Stimulated activated CD4-positive, alpha-beta T cell treated with anti-CD3 and anti-CD28 coated beads, Interleukin-1b, Interleukin-23, amount 100 ng/mL, for 1 hour (primary cell): ENCODE measurements at regions not wholly inside any gene's neighbourhood (a gene's known extent, or its start where the extent isn't known, plus 50 kb on each side); places are given as distances from the start of the nearest gene placed in this dataset.
"Not testable (repeated sequence)": the region's sequence is repeated elsewhere in the genome, so short reads cannot be mapped to it uniquely, and the experiment has no call there.

Source experiments
- DNase-seq, 2 donors: peaks; one replicate each; pipeline ENCODE4 v3.0.0-alpha.2; 2020; ENCODE audit warnings: low read depth in 2 of 2

DNA sequence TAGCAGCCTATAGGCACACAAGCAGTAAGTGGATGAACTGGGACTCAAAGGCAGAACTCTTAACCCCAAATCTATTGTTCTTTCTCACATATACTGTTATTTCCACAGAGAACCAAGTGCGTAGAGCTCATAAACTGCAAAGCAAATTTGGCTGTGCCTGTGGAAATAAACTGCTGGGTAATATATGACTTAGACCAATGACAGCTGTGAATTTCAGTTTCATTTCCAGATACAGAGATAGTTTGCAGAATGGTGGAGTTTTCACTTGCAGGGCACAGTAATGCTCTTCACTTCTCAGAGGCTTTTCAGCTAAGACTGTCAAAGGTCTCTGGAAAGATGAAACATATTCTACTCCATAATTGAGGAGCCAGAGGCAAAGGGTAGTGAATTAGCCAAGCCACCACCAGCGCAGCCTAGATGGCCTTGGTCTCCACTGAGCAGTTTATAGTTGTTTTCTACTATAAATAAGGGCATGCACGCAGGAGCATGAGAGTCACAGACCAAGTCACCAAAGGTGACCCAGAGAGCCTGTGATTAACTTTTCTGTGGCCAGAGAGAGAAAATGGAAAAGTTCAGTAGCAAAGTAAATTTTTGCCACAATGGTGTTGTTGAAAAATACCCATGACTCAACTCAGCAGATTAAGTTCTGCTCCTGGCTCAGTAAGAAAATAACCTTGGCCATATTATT lies 180.7 kb upstream of the GRM7 start:
- no peak for DNase-seq

DNA sequence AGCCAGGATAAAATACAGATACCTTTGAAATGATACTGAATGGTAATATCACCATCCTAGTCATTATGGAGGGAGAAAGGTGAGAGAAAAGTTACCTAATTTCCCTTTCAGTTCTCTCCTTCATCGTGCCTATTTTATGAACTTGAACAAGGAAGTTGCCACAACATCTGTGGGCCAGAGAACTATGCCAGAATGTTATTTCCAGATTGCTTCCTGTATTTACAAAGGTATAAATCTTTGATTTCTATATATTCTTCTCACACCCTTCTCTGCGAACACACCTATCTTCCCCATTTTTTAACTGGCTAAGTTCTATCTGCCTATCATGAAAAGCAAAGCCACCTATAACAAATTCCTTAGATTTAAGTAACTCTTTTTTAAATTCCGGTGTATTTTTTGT lies 163.6 kb upstream of the GRM7 start:
- DNase-seq, result no peak

DNA sequence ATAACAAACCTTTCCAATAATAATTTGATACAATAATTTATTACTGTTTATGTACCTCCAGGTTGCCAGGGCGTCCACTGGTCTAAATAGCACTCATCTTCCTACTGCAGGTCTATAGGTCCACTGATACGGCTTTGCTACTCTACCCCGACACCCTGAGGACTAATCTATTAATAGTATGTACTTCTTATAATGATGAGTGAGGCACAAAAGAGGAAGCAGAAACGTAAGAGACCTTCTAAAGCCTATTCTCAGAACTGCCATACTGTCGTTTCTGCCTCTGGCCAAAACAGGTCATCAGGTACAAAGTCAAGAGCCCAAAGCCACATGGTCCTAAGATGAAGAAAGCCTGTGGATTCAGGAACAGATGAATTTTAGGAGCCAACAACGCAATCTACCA lies 163.2 kb upstream of the GRM7 start:
- DNase-seq, result no peak

DNA sequence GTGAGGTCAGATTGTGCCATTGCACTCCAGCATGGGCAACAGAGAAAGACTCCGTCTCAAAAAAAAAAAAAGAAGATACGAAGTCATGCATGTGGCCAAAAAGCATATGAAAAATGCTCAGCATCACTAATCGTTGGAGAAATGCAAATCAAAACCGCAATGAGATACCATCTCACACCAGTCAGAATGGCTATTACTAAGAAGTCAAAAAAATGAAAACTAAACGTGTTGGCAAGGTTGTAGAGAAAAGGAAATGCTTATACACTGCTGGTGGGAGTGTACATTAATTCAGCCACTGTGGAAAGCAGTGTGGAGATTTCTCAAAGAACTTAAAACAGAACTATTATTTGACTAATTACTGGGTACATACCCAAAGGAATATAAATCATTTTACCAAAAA lies 156.1 kb upstream of the GRM7 start:
- not testable (repeated sequence) for DNase-seq

DNA sequence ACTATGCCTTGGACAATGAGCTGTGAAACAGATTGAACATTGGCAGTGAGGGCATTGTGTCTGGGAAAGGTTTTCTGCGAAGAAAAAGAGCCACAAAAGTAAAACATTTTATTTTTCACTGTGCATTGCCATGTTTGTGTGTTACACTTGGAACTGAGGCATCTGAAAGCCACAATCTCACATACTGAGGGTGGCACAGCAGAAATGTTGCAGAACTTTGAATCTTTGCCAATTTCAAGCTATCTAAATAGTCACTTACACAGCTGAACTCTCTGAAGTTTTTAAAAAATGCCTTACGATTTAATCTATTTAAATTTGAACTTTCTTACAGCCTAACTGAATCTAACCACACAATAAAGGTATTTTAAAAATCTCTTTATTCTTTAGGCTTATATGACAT lies 154.1 kb upstream of the GRM7 start:
- no peak for DNase-seq

DNA sequence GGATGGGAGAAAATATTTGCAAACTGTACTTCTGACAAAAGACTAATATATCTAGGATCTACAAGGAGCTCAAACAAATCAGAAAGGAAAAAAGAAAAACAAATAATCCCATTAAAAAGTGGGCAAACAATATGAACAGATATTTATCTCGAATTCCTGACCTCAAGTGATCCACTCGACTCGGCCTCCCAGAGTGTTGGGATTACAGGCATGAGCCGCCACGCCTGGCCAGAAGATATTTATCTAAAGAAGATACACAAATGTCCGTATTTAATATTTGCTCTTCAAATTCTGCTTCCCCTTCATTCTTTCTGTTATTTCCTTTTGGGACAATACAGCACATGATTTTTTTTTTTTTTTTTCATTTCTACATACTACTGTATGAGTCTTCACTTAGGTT lies 151.7 kb upstream of the GRM7 start:
- no peak for DNase-seq

DNA sequence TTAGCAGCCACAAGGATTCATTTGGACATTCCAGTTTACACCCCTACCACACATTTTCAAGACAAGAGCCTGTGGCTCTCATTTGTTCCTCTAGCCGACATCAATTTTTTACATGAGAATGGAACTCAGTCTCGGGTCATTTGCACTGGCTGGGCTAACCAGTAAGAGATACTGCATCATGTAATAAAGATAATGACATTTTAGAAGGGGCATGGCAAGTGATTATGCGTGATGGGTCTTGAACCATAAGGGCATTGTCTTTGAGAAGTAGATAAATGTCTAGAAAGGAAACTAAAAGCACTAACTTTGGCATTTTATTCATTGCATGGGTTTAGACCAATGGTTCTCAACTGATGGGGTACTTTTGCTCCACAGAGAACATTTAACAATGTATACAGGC lies 146.0 kb upstream of the GRM7 start:
- no peak for DNase-seq

GRCh38 chr3:6716420-6716819 lies 144.5 kb upstream of the GRM7 start:
- DNase-seq, result no peak

- no peak for DNase-seq
Observed at GRCh38 chr3:6717026-6717943, 143.6 kb upstream of the GRM7 start.

GRCh38 chr3:6719999-6720398 lies 140.9 kb upstream of the GRM7 start:
- DNase-seq, result no peak

DNA sequence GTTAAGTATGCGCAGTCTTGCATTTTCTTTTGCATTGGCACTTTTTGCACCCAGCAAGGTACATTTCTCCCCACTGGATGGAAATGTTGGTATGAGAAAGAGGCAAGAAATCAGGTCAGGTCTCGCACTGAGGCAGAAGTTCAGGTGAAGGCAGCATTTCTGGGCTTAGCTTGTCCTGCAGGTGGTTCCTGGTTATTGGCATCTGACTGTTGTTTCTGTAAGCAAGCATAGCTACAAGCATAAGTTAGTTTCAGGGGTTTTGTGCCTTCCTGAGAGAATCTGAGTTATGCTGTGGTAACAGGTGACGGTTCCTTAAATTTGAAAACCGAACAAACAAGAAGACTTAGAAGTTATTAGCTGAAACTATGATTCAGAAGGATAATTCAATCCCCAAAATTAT lies 139.4 kb upstream of the GRM7 start:
- DNase-seq, result no peak

- no peak for DNase-seq
Observed at GRCh38 chr3:6723205-6723604, 137.7 kb upstream of the GRM7 start.

- DNase-seq, result no peak
Observed at GRCh38 chr3:6726811-6727210, 134.1 kb upstream of the GRM7 start.

GRCh38 chr3:6732807-6733206 lies 128.1 kb upstream of the GRM7 start:
- no peak for DNase-seq

GRCh38 chr3:6733699-6734394 lies 127.1 kb upstream of the GRM7 start:
- no peak for DNase-seq

- DNase-seq, result no peak
Observed at GRCh38 chr3:6734395-6734746, 126.5 kb upstream of the GRM7 start.

DNA sequence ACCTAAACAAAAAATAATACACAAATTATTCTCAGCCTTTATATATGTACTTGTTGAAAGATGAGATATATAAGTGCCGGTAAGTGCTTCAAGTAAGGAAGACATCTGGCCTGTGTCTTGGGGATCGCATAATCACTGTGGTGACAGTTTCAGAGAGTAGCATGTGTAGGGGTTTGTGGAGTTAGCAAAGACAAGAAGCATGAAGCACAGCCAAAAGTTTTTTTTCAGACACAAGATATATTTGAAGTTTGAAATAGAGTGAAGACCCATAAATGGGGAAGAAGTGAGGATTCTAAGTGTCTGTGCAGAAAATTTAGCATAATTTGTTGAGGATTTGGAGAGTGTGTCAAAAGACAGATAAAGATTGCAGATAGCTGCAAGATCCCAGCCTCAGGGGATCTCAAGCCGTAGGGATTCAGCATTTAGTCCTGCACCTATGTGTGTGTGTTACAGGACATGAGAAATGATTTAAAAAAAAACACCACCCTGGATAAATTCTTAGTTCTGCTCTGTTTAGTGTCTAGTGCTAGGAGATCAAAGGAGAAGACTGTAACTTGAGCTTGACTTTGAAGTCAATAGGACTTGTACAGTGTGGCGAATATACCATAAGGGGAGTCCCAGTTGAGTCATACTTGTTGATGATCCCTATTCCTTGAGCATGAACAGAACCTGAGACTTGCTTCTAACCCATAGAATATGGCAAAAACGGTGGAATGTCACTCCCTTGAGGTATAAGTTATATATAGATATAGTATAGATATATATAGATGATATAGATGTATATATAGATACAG lies 123.9 kb upstream of the GRM7 start:
- DNase-seq, result no peak

DNA sequence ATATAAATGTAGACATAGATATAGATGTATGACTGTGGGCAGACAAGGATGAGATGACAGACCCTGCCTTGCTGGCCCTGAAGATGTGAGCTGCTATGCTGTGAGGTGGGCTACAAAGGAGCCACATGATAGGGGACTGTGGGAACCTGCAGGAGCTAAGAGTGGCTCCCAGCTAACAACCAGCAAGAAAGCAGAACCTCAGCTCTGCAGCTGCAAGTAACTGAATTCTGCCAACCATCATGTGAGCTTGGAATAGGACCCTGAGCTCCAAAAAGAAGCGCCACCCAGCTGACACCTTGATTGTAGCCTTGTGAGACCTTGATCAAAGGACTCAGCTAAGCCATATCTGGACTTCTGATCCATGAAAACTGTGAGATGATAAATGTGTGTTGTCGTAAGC lies 123.3 kb upstream of the GRM7 start:
- DNase-seq, result no peak

DNA sequence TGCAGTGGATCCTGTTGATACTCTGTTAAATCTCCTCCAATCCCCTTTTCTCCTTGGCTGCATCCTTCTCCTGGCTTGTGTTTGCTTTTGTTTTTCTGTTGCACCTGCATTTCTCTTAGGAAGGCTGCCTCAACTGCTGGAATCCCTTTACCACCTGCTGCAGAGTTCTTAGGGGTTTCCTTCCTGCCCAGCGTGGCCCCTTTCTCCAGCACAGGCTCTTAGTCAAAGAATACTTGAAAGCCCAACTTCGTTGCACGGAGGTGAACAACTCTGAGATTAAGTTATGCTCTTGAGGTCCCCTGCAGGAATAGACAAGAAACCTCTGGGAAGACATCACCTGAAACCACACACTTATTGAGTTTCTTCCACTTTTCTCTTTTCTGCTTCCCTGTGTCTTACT lies 121.6 kb upstream of the GRM7 start:
- no peak for DNase-seq

GRCh38 chr3:6743067-6743720 lies 117.7 kb upstream of the GRM7 start:
- DNase-seq, result no peak

- no peak for DNase-seq
Observed at GRCh38 chr3:6746443-6746842, 114.5 kb upstream of the GRM7 start.
